ENCODE measurements at regions not wholly inside any gene's neighbourhood (a gene's known extent, or its start where the extent isn't known, plus 50 kb on each side); places are given as distances from the start of the nearest gene placed in this dataset.

GRCh38 chr9:12955510-12956163, 180.8 kb downstream of the LURAP1L start:
- TF ChIP-seq YY1 (IDR thresholded peaks at IDR 0.05; ENCODE audit: low read depth): no peak

GRCh38 chr9:12956261-12956660, 181.4 kb downstream of the LURAP1L start:
- TF ChIP-seq EGR1 (IDR thresholded peaks at IDR 0.05) (no peak), TEAD4 (IDR thresholded peaks at IDR 0.05) (no peak), TAF1 (IDR thresholded peaks at IDR 0.05; ENCODE audit: low read depth) (no peak), FOXM1 (IDR thresholded peaks at IDR 0.05; ENCODE audit: borderline replicate concordance, low read depth) (no peak)

DNA sequence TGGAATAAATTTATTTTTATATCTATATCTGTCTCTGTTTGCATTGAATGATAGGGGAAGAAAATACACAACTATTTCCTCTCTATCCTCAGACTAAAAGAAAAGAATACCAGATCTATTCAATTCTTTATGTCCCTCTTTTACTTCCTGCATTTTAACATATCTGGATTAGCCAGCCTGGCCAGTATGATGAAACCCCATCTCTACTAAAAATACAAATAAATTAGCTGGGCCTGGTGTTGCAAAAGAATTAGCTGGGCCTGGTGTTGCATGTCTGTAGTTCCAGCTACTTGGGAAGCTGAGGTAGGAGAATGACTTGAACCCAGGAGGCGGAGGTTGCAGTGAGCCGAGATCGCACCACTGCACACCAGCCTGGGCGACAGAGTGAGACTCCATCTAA, 182.0 kb downstream of the LURAP1L start:
- TF ChIP-seq USF1 (IDR thresholded peaks at IDR 0.05): no peak
- no peak for TF ChIP-seq ZBTB7A (IDR thresholded peaks at IDR 0.05; ENCODE audit: low read depth)
- TF ChIP-seq CEBPB (IDR thresholded peaks at IDR 0.05): no peak
- TF ChIP-seq TEAD4 (IDR thresholded peaks at IDR 0.05): no peak
- no peak for TF ChIP-seq FOXM1 (IDR thresholded peaks at IDR 0.05; ENCODE audit: borderline replicate concordance, low read depth)
- no peak for TF ChIP-seq MAX (IDR thresholded peaks at IDR 0.05)
- TF ChIP-seq, protein P1, sequence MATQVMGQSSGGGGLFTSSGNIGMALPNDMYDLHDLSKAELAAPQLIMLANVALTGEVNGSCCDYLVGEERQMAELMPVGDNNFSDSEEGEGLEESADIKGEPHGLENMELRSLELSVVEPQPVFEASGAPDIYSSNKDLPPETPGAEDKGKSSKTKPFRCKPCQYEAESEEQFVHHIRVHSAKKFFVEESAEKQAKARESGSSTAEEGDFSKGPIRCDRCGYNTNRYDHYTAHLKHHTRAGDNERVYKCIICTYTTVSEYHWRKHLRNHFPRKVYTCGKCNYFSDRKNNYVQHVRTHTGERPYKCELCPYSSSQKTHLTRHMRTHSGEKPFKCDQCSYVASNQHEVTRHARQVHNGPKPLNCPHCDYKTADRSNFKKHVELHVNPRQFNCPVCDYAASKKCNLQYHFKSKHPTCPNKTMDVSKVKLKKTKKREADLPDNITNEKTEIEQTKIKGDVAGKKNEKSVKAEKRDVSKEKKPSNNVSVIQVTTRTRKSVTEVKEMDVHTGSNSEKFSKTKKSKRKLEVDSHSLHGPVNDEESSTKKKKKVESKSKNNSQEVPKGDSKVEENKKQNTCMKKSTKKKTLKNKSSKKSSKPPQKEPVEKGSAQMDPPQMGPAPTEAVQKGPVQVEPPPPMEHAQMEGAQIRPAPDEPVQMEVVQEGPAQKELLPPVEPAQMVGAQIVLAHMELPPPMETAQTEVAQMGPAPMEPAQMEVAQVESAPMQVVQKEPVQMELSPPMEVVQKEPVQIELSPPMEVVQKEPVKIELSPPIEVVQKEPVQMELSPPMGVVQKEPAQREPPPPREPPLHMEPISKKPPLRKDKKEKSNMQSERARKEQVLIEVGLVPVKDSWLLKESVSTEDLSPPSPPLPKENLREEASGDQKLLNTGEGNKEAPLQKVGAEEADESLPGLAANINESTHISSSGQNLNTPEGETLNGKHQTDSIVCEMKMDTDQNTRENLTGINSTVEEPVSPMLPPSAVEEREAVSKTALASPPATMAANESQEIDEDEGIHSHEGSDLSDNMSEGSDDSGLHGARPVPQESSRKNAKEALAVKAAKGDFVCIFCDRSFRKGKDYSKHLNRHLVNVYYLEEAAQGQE (IDR thresholded peaks at IDR 0.05; ENCODE audit: low read depth): no peak
- TF ChIP-seq RAD21 (IDR thresholded peaks at IDR 0.05; ENCODE audit: low read depth): no peak
- TF ChIP-seq EP300 (IDR thresholded peaks at IDR 0.05; ENCODE audit: borderline replicate concordance): no peak
- TF ChIP-seq CREB1 (IDR thresholded peaks at IDR 0.05; ENCODE audit: low read depth): no peak
- no peak for TF ChIP-seq EGR1 (IDR thresholded peaks at IDR 0.05)
- TF ChIP-seq TAF1 (IDR thresholded peaks at IDR 0.05; ENCODE audit: low read depth): no peak
- TF ChIP-seq YY1 (IDR thresholded peaks at IDR 0.05; ENCODE audit: low read depth): no peak
- TF ChIP-seq NFIC (IDR thresholded peaks at IDR 0.05): no peak
- TF ChIP-seq TCF12 (IDR thresholded peaks at IDR 0.05; ENCODE audit: low read depth): no peak

GRCh38 chr9:12958279-12958678, 183.5 kb downstream of the LURAP1L start:
- TF ChIP-seq EP300 (IDR thresholded peaks at IDR 0.05; ENCODE audit: borderline replicate concordance) (no peak), TEAD4 (IDR thresholded peaks at IDR 0.05) (no peak), TAF1 (IDR thresholded peaks at IDR 0.05; ENCODE audit: low read depth) (no peak), CREB1 (IDR thresholded peaks at IDR 0.05; ENCODE audit: low read depth) (no peak), YY1 (IDR thresholded peaks at IDR 0.05; ENCODE audit: low read depth) (no peak), USF1 (IDR thresholded peaks at IDR 0.05) (no peak)
- TF ChIP-seq, protein P1 (IDR thresholded peaks at IDR 0.05; ENCODE audit: low read depth): no peak

- TF ChIP-seq FOXM1 (IDR thresholded peaks at IDR 0.05; ENCODE audit: borderline replicate concordance, low read depth) (no peak), MAX (IDR thresholded peaks at IDR 0.05) (no peak), CREB1 (IDR thresholded peaks at IDR 0.05; ENCODE audit: low read depth) (no peak), CEBPB (IDR thresholded peaks at IDR 0.05) (no peak), EGR1 (IDR thresholded peaks at IDR 0.05) (no peak), EP300 (IDR thresholded peaks at IDR 0.05; ENCODE audit: borderline replicate concordance) (no peak), NFIC (IDR thresholded peaks at IDR 0.05) (no peak), USF1 (IDR thresholded peaks at IDR 0.05) (no peak), TAF1 (IDR thresholded peaks at IDR 0.05; ENCODE audit: low read depth) (no peak), YY1 (IDR thresholded peaks at IDR 0.05; ENCODE audit: low read depth) (no peak), ZBTB7A (IDR thresholded peaks at IDR 0.05; ENCODE audit: low read depth) (no peak), TCF12 (IDR thresholded peaks at IDR 0.05; ENCODE audit: low read depth) (no peak)
- TF ChIP-seq, protein P1 (IDR thresholded peaks at IDR 0.05; ENCODE audit: low read depth): no peak
Measured at GRCh38 chr9:12958708-12959107, 183.9 kb downstream of the LURAP1L start.

Measured in Ishikawa (cell line).